ENCODE measurements at regions not wholly inside any gene's neighbourhood (a gene's known extent, or its start where the extent isn't known, plus 50 kb on each side); places are given as distances from the start of the nearest gene placed in this dataset.
"Not testable (repeated sequence)": the region's sequence is repeated elsewhere in the genome, so short reads cannot be mapped to it uniquely, and the experiment has no call there.

GRCh38 chr7:106537119-106537518 lies 123.8 kb downstream of the CCDC71L start:
- intact Hi-C loops (cut with DNase I) = no loop called here
- DNase-seq (ENCODE audit: low spot score) = no peak

GRCh38 chr7:106536079-106536478 lies 124.9 kb downstream of the CCDC71L start:
- no peak for DNase-seq (ENCODE audit: low spot score)
- intact Hi-C loops (cut with DNase I) = no loop called here

GRCh38 chr7:106535234-106535932 lies 125.6 kb downstream of the CCDC71L start:
- intact Hi-C loops (cut with DNase I) = loop anchor here in 1 of 2 donors (2.0 kb wide), 1 partner anchor 55 kb away; no protein-coding TSS in a partner anchor
- DNase-seq (ENCODE audit: low spot score) = no peak

GRCh38 chr7:106534271-106534846 lies 126.6 kb downstream of the CCDC71L start:
- no peak for DNase-seq (ENCODE audit: low spot score)
- intact Hi-C loops (cut with DNase I) = loop anchor here in 1 of 2 donors (2.0 kb wide), 1 partner anchor 54 kb away; no protein-coding TSS in a partner anchor

GRCh38 chr7:106530183-106530582 lies 130.8 kb downstream of the CCDC71L start:
- intact Hi-C loops (cut with DNase I) = not testable (repeated sequence)

GRCh38 chr7:106526617-106527016 lies 134.3 kb downstream of the CCDC71L start:
- DNase-seq (ENCODE audit: low spot score); intact Hi-C loops (cut with DNase I): not testable (repeated sequence)

More at GRCh38 chr7:106530183-106530582, 130.8 kb downstream of the CCDC71L start:
- DNase-seq (ENCODE audit: low spot score) = not testable (repeated sequence)

- intact Hi-C loops (cut with DNase I) = no loop called here
- DNase-seq (ENCODE audit: low spot score) = no peak
Measured at GRCh38 chr7:106524690-106525059, 136.3 kb downstream of the CCDC71L start.

GRCh38 chr7:106523482-106523881 lies 137.5 kb downstream of the CCDC71L start:
- DNase-seq (ENCODE audit: low spot score) = no peak
- intact Hi-C loops (cut with DNase I) = no loop called here

- no peak for DNase-seq (ENCODE audit: low spot score)
- intact Hi-C loops (cut with DNase I) = no loop called here
Measured at GRCh38 chr7:106522696-106523095, 138.3 kb downstream of the CCDC71L start.

GRCh38 chr7:106521541-106521940 lies 139.4 kb downstream of the CCDC71L start:
- DNase-seq (ENCODE audit: low spot score) = no peak
- intact Hi-C loops (cut with DNase I) = no loop called here

- intact Hi-C loops (cut with DNase I) = no loop called here
- DNase-seq (ENCODE audit: low spot score) = no peak
Measured at GRCh38 chr7:106520962-106521514, 139.9 kb downstream of the CCDC71L start.

GRCh38 chr7:106518967-106519366 lies 142.0 kb downstream of the CCDC71L start:
- DNase-seq (ENCODE audit: low spot score) = no peak
- intact Hi-C loops (cut with DNase I) = no loop called here

GRCh38 chr7:106518239-106518638 lies 142.7 kb downstream of the CCDC71L start:
- intact Hi-C loops (cut with DNase I) = no loop called here
- no peak for DNase-seq (ENCODE audit: low spot score)

GRCh38 chr7:106517508-106517907 lies 143.4 kb downstream of the CCDC71L start:
- DNase-seq (ENCODE audit: low spot score) = no peak
- intact Hi-C loops (cut with DNase I) = no loop called here

- intact Hi-C loops (cut with DNase I) = no loop called here
- DNase-seq (ENCODE audit: low spot score) = no peak
Measured at GRCh38 chr7:106515321-106515720, 145.6 kb downstream of the CCDC71L start.

- intact Hi-C loops (cut with DNase I) = no loop called here
- DNase-seq (ENCODE audit: low spot score) = no peak
Measured at GRCh38 chr7:106514881-106515280, 146.1 kb downstream of the CCDC71L start.

- DNase-seq (ENCODE audit: low spot score) = no peak
- intact Hi-C loops (cut with DNase I) = no loop called here
Measured at GRCh38 chr7:106512217-106512616, 148.7 kb downstream of the CCDC71L start.

GRCh38 chr7:106504645-106505044 lies 156.3 kb downstream of the CCDC71L start:
- intact Hi-C loops (cut with DNase I) = loop anchor here in 1 of 2 donors (2.0 kb wide), 1 partner anchor 54 kb away; no protein-coding TSS in a partner anchor
- DNase-seq (ENCODE audit: low spot score) = no peak

GRCh38 chr7:106504207-106504606 lies 156.8 kb downstream of the CCDC71L start:
- intact Hi-C loops (cut with DNase I) = loop anchor here in 1 of 2 donors (2.0 kb wide), 1 partner anchor 55 kb away; no protein-coding TSS in a partner anchor
- no peak for DNase-seq (ENCODE audit: low spot score)

GRCh38 chr7:106503626-106504025 lies 157.3 kb downstream of the CCDC71L start:
- intact Hi-C loops (cut with DNase I) = loop anchor here in 1 of 2 donors (2.0 kb wide), 1 partner anchor 55 kb away; no protein-coding TSS in a partner anchor
- no peak for DNase-seq (ENCODE audit: low spot score)
